SH-SY5Y (cell line): ENCODE measurements at regions not wholly inside any gene's neighbourhood (a gene's known extent, or its start where the extent isn't known, plus 50 kb on each side); places are given as distances from the start of the nearest gene placed in this dataset.

Experiments
- GATA2 ChIP-seq: IDR thresholded peaks from 2 replicates; pipeline ENCODE4 v1.6.1; 2011; ENCODE audit warnings: mild to moderate bottlenecking, low read depth, low read length
- GATA3 ChIP-seq: IDR thresholded peaks from 2 replicates; pipeline ENCODE4 v1.6.1; 2011; ENCODE audit warnings: low read depth, mild to moderate bottlenecking, low read length, moderate library complexity

- no peak for TF ChIP-seq GATA2
- TF ChIP-seq GATA3, result no peak
These were observed 208.0 kb upstream of the PHACTR1 start for GRCh38 chr6:12508553-12508952.
